Ovary (tissue), 7 donors: ENCODE measurements at regions not wholly inside any gene's neighbourhood (a gene's known extent, or its start where the extent isn't known, plus 50 kb on each side); places are given as distances from the start of the nearest gene placed in this dataset.

Experiments
- DNase-seq, 5 donors: peaks; one replicate each; pipeline ENCODE4 v3.0.0-alpha.2; 2019 to 2020
- H3K27ac ChIP-seq, 2 donors: fragments of 200-600 bp; one replicate each; pipeline versions ENCODE4 v1.5.1 to v1.8.0; 2019 to 2022
- H3K27me3 ChIP-seq: fragments of 200-600 bp; one replicate; pipeline ENCODE4 v1.8.0; 2022
- H3K36me3 ChIP-seq: fragments of 200-600 bp; sonication (generic); one replicate; pipeline ENCODE4 v1.5.1; 2019
- H3K4me1 ChIP-seq: one replicate; pipeline ENCODE4 v1.8.1; 2013; ENCODE audit warnings: mild to moderate bottlenecking, moderate library complexity; ENCODE audit not compliant: insufficient read depth
- H3K4me3 ChIP-seq: fragments of 200-600 bp; sonication (generic); one replicate; pipeline ENCODE4 v1.5.1; 2017
- H3K9me3 ChIP-seq, 2 donors: fragments of 200-600 bp in 1 of 2; sonication (generic) in 1 of 2; one replicate each; pipeline versions ENCODE4 v1.5.1 to v1.8.1; 2013 to 2019; ENCODE audit warnings: mild to moderate bottlenecking in 1 of 2, moderate library complexity in 1 of 2
- CTCF ChIP-seq, 3 donors: fragments of 450-650 bp in 2 of 3; fragments of 200-600 bp in 1 of 3; IDR thresholded peaks; one replicate each; pipeline versions ENCODE4 v1.5.1 to v1.8.0; 2016 to 2022; ENCODE audit warnings: antibody characterized with exemption in 3 of 3, mild to moderate bottlenecking in 1 of 3
- EP300 ChIP-seq: sonication (generic); formaldehyde crosslinking; IDR thresholded peaks from one replicate; pipeline ENCODE4 v1.6.1; 2017; ENCODE audit warnings: antibody characterized with exemption
- POLR2A ChIP-seq: fragments of 450-650 bp; IDR thresholded peaks from one replicate; pipeline ENCODE4 v1.6.1; 2017; ENCODE audit warnings: antibody characterized with exemption, mild to moderate bottlenecking, moderate library complexity
- WGBS, 3 donors: extraction: QIAGEN DNeasy Blood & Tissue Kit in 1 of 3; methylation state at CpG; one replicate each; pipeline versions ENCODE4 v1.1.5 to v1.1.7; 2013 to 2017; 5-methylcytosine and 5-hydroxymethylcytosine counted together
- intact Hi-C, 4 donors: fragments of 100-400 bp; cut with DNase I; formaldehyde crosslinking; loops; one replicate each; pipeline versions ENCODE4 v1.11.0 to v1.15.1; 2022 to 2023
- donor health status: DM: no; HTN: no; CAD: no; lungs with moderate emphysema.
- donor health status: DM: no; HTN: no; CAD: no.
- donor health status: Bipolar disorder and iron deficiency.
- donor health status: DM: no; HTN: no; CAD: no.
- donor health status: DM: yes; HTN: yes; CAD: no.

- Histone ChIP-seq H3K27me3 (no peaks in the 10 kb centered on the region), H3K36me3 (no peaks in the 10 kb centered on the region), H3K4me3 (no peak overlapping the region), H3K9me3 (no peaks in the 10 kb centered on the region), H3K27ac (no peak overlapping the region), H3K4me1 (peaks cover 18% of the 10 kb centered on the region)
- intact Hi-C loops: loop anchor here in 1 of 4 donors (5.0 kb wide), 1 partner anchor 57 kb away; no protein-coding TSS in a partner anchor
- WGBS, 3 donors: 80 to 96% (median 83%) methylated on average over 3 of the region's 3 CpGs
- DNase-seq: no peak
- no peak for TF ChIP-seq POLR2A
- no peak for TF ChIP-seq CTCF (IDR thresholded peaks at IDR 0.05)
- TF ChIP-seq EP300: no peak
Observed at GRCh38 chr1:94730450-94730849, 89.7 kb upstream of the SLC44A3 start.

GRCh38 chr1:94729267-94729666, 90.9 kb upstream of the SLC44A3 start:
- H3K36me3 ChIP-seq: no peaks in the 10 kb centered on the region
- WGBS, 3 donors: 17 to 28% (median 17%) methylated on average over 1 of the region's 1 CpG
- no peak for DNase-seq
- H3K27me3 ChIP-seq: no peaks in the 10 kb centered on the region
- TF ChIP-seq POLR2A: no peak
- no peak for TF ChIP-seq CTCF (IDR thresholded peaks at IDR 0.05)
- intact Hi-C loops: no loop called here
- no peak overlapping the region for H3K4me3 ChIP-seq
- peak overlapping the region; percentile 1 to 34 for H3K27ac ChIP-seq
- H3K4me1 ChIP-seq: peaks cover 11% of the 10 kb centered on the region
- no peaks in the 10 kb centered on the region for H3K9me3 ChIP-seq

GRCh38 chr1:94727846-94728715, 92.1 kb upstream of the SLC44A3 start:
- Histone ChIP-seq H3K27ac (no peak overlapping the region), H3K27me3 (no peaks in the 10 kb centered on the region), H3K36me3 (no peaks in the 10 kb centered on the region), H3K4me3 (no peak overlapping the region), H3K4me1 (peaks cover 11% of the 10 kb centered on the region), H3K9me3 (no peaks in the 10 kb centered on the region)
- intact Hi-C loops: no loop called here
- DNase-seq: peak; percentile 62 to 74 (median 65)
- no peak for TF ChIP-seq EP300
- 18 to 26% (median 20%) methylated on average over 7 of the region's 7 CpGs for whole genome bisulfite sequencing, 3 donors

- 71 to 78% (median 75%) methylated on average over 6 of the region's 6 CpGs for WGBS, 3 donors
- Histone ChIP-seq H3K27me3 (no peaks in the 10 kb centered on the region), H3K36me3 (no peaks in the 10 kb centered on the region), H3K4me1 (peaks cover 11% of the 10 kb centered on the region), H3K4me3 (no peak overlapping the region), H3K27ac (no peak overlapping the region), H3K9me3 (no peaks in the 10 kb centered on the region)
- no peak for TF ChIP-seq CTCF (IDR thresholded peaks at IDR 0.05)
- no peak for TF ChIP-seq POLR2A
- TF ChIP-seq EP300: no peak
- intact Hi-C loops: no loop called here
- no peak for DNase-seq
Observed at GRCh38 chr1:94726981-94727685, 93.0 kb upstream of the SLC44A3 start.

- Histone ChIP-seq H3K9me3 (no peaks in the 10 kb centered on the region), H3K4me3 (no peak overlapping the region), H3K27ac (no peak overlapping the region), H3K4me1 (peaks cover 10% of the 10 kb centered on the region), H3K27me3 (no peaks in the 10 kb centered on the region), H3K36me3 (no peaks in the 10 kb centered on the region)
- WGBS, 3 donors: 97 to 98% (median 98%) methylated on average over 3 of the region's 3 CpGs
- intact Hi-C loops: no loop called here
- no peak for TF ChIP-seq POLR2A
- TF ChIP-seq EP300: no peak
- no peak for TF ChIP-seq CTCF (IDR thresholded peaks at IDR 0.05)
- DNase-seq: no peak
Observed at GRCh38 chr1:94725566-94725965, 94.6 kb upstream of the SLC44A3 start.
